Right forelimb (tissue), 1 donor: ENCODE measurements at regions not wholly inside any gene's neighbourhood (a gene's known extent, or its start where the extent isn't known, plus 50 kb on each side); places are given as distances from the start of the nearest gene placed in this dataset.

Source experiments
- DNase-seq: peaks from one replicate; pipeline ENCODE4 v3.0.0-alpha.2; 2018

- no peak for DNase-seq
Observed at GRCh38 chr5:110150199-110150598, 460.5 kb downstream of the MAN2A1 start.

GRCh38 chr5:110159202-110159601 is 469.5 kb downstream of the MAN2A1 start:
- DNase-seq, result no peak

DNA sequence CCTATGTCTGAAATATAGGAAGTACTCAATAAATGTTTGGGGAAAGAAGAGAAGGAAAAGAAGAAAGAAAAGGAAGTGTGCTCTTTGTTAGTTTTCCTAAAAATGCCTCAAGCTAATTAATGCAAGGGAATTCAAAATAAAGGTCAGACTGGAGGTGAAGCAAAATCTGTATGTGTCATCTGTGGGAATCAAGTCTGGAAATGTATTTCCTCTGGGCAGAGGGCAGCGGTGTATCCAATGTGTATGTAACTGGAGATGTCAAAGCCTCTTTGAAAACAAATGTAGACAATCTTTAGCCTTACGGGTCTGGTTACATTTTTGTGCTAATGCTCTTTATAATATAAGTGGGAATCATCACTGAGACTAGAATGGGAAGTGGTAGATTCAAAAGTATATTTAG is 471.4 kb downstream of the MAN2A1 start:
- no peak for DNase-seq

GRCh38 chr5:110165366-110165765 is 475.6 kb downstream of the MAN2A1 start:
- DNase-seq, result no peak

- no peak for DNase-seq
Observed at GRCh38 chr5:110167384-110167783, 477.7 kb downstream of the MAN2A1 start.

DNA sequence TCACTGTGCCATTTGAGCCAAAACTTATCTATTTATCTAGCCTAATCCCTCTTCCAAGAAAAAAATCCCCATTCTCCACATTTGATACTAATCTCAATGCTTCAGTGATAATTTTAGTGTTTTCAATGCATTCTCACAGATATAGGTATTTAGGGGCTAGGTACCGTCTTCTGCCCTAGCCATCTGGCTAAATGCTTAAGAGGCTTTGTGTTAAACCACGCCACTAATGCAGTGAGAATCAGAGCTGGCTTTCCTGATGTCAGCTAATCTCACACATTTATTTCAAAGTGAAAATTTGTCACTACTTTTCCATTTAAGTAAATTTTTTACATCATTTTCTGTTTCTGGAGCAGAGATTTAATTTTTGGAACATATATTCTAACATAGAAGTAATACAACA is 479.7 kb downstream of the MAN2A1 start:
- DNase-seq, result no peak

- DNase-seq, result no peak
Observed at GRCh38 chr5:110177729-110178128, 488.0 kb downstream of the MAN2A1 start.

DNA sequence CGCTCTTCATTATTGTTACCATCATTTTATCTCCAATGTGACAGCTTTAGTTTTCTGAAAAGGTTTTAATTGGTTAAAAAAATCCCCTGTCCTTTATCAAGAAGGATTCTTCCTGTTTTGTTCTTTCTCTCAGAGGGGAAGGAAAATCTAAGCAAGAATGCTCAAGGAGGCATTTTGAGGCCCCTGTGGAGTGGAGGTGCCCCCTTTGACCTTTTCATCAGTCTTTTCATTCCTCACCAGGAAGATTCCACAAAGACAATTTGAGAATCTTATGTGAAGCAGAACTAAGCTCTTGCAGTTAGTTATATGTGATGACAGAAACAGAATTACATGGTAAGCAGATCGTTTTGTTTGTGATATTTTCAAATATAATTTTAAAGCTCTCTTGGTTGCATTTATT is 489.6 kb downstream of the MAN2A1 start:
- DNase-seq, result no peak

DNA sequence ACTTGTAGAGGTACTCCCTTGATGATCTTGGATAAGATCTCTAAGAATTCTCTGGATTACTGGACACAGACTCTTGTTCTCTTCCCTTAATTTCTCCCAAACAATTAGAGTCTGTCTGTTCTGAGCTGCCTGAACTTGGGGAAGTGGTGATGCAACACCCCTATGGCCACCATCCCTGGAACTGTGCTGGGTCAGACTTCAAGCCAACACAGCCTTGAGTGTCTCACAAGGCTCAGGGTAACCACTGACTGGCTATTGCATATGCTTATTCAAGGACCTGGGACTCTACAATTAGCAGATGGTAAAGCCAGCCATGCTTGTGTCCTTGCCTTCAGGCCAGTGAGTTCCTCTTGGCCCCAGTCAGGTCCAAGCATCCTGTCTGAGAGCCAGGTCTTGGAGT is 504.5 kb downstream of the MAN2A1 start:
- no peak for DNase-seq

DNA sequence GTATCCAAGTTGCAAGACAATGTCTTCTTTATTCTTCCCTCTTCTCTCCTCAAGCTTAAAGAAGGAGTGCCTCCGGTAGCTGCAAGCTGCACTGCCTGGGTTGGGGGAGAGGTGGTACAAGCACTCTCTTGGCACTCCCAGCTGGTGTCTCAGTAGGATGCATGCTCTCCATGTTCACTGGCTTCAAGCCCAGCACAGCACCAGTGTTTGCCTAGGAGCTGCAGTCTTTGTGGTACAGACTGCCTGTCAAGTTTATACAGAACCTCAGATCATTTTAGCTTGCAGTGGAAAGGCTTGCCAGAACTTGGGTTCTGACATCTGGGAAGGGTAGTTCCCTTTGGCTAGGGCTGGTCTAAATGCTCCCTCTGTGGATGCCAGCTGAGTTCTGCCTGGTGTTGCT is 505.6 kb downstream of the MAN2A1 start:
- no peak for DNase-seq

- no peak for DNase-seq
Observed at GRCh38 chr5:110201791-110202190, 512.1 kb downstream of the MAN2A1 start.

DNA sequence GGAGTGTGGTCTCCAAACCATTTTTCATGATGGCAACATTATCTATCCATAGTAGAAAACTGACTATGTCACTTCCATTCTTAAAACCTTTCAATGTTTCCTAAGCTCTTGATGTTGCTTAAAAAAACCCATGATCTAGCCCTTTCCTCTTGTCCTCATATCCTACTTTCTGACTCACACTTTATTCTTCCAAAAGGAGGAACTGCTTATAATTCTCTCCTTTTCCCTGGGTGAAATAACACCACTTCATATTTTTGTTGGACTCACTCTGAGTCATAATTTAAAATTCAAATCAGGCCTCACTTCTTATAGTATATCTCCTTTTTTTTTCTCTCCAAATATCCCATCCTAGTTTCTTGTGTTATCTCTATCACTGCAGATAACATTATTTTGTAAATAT is 513.9 kb downstream of the MAN2A1 start:
- no peak for DNase-seq

- DNase-seq, result no peak
Observed at GRCh38 chr5:110209401-110209800, 517.1 kb downstream of the TMEM232 start.

DNA sequence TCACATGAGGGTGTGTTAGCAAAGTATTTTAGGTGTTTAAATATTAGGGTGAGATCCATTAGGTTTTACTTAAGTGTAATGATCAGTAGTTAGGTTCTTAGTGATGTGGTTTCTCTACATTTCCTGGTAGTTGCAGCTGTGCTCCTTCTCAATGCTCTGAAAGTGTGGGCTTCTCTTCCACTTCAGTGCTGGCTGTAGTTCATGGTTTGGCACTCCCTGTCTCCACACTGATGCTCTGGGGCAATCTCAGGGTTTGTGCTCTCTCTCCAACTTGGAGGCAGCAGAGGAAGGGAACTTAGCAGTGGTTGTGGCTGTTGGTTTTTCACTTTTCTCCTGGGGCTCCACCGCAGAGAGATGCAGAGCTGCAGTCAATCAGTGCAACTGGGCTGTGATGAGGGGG is 507.5 kb downstream of the TMEM232 start:
- DNase-seq, result no peak

DNA sequence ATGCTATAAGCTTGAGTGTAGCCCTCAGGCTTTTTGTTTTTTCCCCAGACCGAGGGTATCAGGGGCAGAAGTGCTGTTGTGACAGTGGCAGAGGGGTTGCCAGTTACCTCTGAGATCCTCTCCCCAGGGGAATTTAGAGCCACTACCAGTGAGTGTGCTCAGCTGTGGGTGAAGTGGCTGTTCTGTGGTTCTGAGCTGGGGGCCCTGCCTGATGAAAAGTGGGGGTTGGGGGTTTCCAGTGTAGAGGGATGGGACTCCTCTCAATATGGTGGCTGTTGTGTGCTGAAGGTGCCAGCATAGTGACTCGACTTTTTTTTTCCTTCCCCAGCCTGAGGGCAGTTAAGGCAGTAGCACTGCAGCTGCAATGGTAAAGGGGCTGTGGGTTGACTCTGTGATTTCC is 506.7 kb downstream of the TMEM232 start:
- DNase-seq, result no peak

DNA sequence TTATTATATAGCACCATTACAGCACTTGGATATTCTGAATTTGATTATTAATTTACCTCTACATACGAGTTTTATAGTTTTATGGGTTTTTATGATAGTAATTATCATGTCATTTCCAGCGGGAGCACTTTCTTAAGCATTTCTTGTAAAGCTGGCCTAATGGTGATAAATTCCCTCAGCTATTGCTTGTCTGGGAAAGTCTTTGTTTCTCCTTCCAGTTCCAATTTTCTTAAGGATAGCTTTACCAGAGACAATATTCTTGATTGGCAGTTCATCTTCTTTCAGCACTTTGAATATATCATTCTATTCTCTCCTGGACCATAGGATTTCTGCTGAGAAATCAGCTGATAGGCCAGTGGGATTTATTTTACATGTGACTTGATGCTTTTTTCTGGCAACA is 505.4 kb downstream of the TMEM232 start:
- no peak for DNase-seq

DNA sequence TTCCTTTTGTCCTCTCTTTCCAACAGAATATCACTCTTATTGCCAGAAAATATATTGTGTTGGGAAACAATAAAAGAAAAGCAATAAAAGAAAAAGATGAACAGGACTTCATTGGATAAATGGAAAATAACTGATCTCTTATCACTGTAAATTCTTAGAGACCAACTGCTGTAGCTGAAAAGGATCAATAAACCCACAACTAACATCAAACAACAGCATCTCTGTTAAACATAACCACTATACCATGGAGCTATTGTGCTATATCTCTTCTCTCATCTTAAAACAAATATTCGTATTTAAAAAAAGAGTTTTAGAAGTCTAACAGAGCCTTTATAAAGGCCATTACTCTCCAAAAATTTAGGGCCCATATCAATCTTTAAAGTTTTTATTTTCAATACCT is 502.4 kb downstream of the TMEM232 start:
- no peak for DNase-seq

GRCh38 chr5:110225949-110226348 is 500.5 kb downstream of the TMEM232 start:
- no peak for DNase-seq

- DNase-seq, result no peak
Observed at GRCh38 chr5:110239786-110240185, 486.7 kb downstream of the TMEM232 start.

DNA sequence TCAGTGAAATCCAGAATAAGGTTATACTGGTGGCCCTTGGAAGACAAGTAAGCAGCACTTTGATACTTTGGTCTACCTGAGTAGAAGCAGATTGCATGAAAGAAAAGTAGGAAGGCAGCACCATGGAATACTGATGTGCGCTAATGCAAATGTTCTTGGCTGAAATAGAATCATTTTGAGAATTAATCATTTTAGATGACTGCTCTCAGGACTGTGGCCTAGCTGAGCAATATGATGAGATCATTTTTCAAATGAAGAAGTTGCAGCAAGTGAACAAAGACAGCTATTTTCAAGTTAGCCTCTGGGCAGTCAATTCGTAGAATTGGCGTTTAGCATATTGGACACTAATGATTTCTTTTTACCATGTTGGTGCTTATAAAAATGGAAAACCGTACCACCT is 483.5 kb downstream of the TMEM232 start:
- no peak for DNase-seq

GRCh38 chr5:110248921-110249320 is 477.6 kb downstream of the TMEM232 start:
- no peak for DNase-seq

DNA sequence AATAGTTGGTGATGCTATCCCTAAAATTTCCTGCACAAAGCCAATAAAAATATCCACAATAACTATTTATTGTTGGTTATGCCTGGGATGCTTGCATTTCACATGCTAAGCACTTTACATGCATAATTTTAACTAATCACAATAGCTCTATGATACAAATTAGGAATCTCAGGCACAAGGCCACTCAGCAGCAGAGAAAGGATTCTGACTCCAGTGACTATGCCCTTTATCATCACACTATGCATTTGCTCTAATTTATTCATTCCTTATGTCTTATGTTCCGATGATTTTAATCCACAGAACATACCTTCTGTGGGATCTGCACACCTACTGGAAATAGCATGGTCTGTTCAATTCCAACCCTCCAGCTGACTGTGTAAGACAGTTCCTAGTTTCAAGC is 476.1 kb downstream of the TMEM232 start:
- no peak for DNase-seq

DNA sequence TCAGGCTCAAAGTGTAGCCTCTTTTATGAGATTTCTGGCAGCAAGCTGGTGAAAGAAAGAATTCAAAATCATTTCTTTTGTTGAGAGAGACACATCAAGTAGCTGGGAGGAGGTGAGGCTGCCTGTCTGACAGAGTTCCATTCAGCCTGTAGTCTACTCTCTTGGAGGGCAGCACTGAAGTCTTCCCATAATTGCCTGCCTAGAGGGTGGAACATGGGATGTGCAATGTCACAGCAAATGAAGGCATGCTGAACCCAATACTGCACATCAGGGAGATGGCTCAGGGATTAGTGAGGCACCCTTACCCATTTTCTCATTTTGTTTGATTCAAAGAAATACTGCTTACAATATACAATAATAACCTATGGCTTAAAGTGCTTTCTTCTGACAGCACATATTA is 475.7 kb downstream of the TMEM232 start:
- no peak for DNase-seq

- DNase-seq, result no peak
Observed at GRCh38 chr5:110251366-110251765, 475.1 kb downstream of the TMEM232 start.

DNA sequence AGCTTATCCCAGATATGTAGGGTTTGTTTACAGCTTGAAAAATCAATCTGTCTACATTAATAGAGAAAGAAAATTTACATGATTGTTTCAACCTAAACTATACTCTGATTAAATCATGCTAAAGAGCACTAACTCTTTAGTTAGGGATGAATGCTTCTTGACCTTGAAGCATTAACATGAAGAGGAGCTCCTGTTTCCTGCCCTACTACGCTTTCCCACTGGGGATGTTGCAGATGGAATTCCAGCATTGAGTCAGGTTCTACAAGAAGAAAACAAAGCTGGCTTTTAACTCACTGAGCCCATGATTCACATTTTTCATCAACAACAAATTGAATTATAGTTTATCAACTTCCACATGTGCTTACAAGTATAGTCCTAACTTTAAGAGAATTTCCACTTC is 471.3 kb downstream of the TMEM232 start:
- DNase-seq, result no peak

DNA sequence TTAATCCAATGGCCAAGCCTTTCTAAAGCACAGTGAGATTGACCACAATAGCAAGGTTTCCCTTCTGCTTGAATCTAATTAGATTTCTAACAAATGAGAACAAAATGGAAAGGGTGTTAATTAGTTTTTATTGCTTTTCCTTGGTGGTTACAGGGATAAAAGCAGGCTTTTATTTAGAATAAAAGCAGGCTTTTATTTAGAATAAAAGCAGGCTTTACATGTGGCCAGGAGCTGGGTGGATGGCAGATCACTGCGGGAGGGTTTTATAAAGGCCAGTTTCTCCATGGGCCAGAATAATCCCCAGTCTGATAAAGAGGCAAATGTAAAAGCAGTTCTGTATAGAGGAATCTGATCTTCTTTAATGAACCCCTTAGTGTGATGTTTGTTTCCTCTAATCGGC is 470.2 kb downstream of the TMEM232 start:
- no peak for DNase-seq
